GM23248 (cell line): ENCODE measurements at regions not wholly inside any gene's neighbourhood (a gene's known extent, or its start where the extent isn't known, plus 50 kb on each side); places are given as distances from the start of the nearest gene placed in this dataset.

Experiments
- DNase-seq: peaks from one replicate; pipeline ENCODE4 v3.0.0-alpha.2; 2015
- H2AFZ ChIP-seq: fragments of 200-600 bp; sonication (generic); 2 replicates; pipeline ENCODE4 v1.6.1; 2016; ENCODE audit warnings: antibody characterized with exemption
- H3F3A ChIP-seq: fragments of 200-600 bp; sonication (generic); 2 replicates; pipeline ENCODE4 v1.6.1; 2016; ENCODE audit warnings: mild to moderate bottlenecking, antibody characterized with exemption, mixed run types; ENCODE audit not compliant: insufficient read depth
- H3K27ac ChIP-seq: fragments of 200-600 bp; sonication (generic); 2 replicates; pipeline ENCODE4 v1.5.1; 2016; ENCODE audit warnings: mild to moderate bottlenecking
- H3K27me3 ChIP-seq: fragments of 200-600 bp; sonication (generic); replicated peaks from 2 replicates; pipeline ENCODE4 v1.6.1; 2016; ENCODE audit warnings: mild to moderate bottlenecking; ENCODE audit not compliant: insufficient read depth
- H3K36me3 ChIP-seq: fragments of 200-600 bp; sonication (generic); 2 replicates; pipeline ENCODE4 v1.6.1; 2016; ENCODE audit warnings: low read depth, mild to moderate bottlenecking
- H3K4me1 ChIP-seq: fragments of 200-600 bp; sonication (generic); 2 replicates; pipeline ENCODE4 v1.6.1; 2016; ENCODE audit warnings: mild to moderate bottlenecking; ENCODE audit not compliant: insufficient read depth
- H3K4me2 ChIP-seq: fragments of 200-600 bp; sonication (generic); one replicate; pipeline ENCODE4 v1.6.1; 2016; ENCODE audit warnings: mild to moderate bottlenecking; ENCODE audit not compliant: unreplicated experiment
- H3K4me3 ChIP-seq: fragments of 200-600 bp; sonication (generic); 2 replicates; pipeline ENCODE4 v1.5.1; 2016; ENCODE audit warnings: mild to moderate bottlenecking
- H3K79me2 ChIP-seq: fragments of 200-600 bp; sonication (generic); 2 replicates; pipeline ENCODE4 v1.6.1; 2016; ENCODE audit warnings: mild to moderate bottlenecking; ENCODE audit not compliant: insufficient read depth
- H3K9ac ChIP-seq: fragments of 200-600 bp; sonication (generic); 2 replicates; pipeline ENCODE4 v1.6.1; 2016; ENCODE audit warnings: mild to moderate bottlenecking
- H3K9me2 ChIP-seq: fragments of 200-600 bp; sonication (generic); 2 replicates; pipeline ENCODE4 v1.6.1; 2016; ENCODE audit warnings: mixed run types, mild to moderate bottlenecking, moderate library complexity; ENCODE audit not compliant: insufficient read depth
- H3K9me3 ChIP-seq: fragments of 200-600 bp; sonication (generic); one replicate; pipeline ENCODE4 v1.6.1; 2017; ENCODE audit warnings: low read depth
- H4K20me1 ChIP-seq: fragments of 200-600 bp; sonication (generic); 2 replicates; pipeline ENCODE4 v1.6.0; 2016; ENCODE audit not compliant: insufficient read depth
- EZH2 ChIP-seq: fragments of 200-600 bp; sonication (generic); IDR thresholded peaks from 2 replicates; pipeline ENCODE4 v1.6.1; 2018; ENCODE audit warnings: antibody characterized with exemption, mild to moderate bottlenecking; ENCODE audit not compliant: insufficient read depth, poor library complexity, severe bottlenecking
- EZH2phosphoT487 ChIP-seq: fragments of 200-600 bp; sonication (generic); IDR thresholded peaks from 2 replicates; pipeline ENCODE4 v1.6.1; 2018; ENCODE audit warnings: antibody characterized with exemption, moderate library complexity, mild to moderate bottlenecking, low read depth; ENCODE audit not compliant: insufficient read depth
- WGBS, 2 experiments: methylation state at CpG; one replicate each; pipeline ENCODE4 v1.1.6; 2015 to 2017; ENCODE audit warnings: low lambda C conversion rate in 2 of 2, low coverage in 1 of 2; ENCODE audit errors: missing lambda C conversion rate in 2 of 2; 5-methylcytosine and 5-hydroxymethylcytosine counted together
- in situ Hi-C: fragments of 300-500 bp; cut with MboI; formaldehyde crosslinking; loops from 2 replicates; pipeline ENCODE4 v1.15.0; 2020

DNA sequence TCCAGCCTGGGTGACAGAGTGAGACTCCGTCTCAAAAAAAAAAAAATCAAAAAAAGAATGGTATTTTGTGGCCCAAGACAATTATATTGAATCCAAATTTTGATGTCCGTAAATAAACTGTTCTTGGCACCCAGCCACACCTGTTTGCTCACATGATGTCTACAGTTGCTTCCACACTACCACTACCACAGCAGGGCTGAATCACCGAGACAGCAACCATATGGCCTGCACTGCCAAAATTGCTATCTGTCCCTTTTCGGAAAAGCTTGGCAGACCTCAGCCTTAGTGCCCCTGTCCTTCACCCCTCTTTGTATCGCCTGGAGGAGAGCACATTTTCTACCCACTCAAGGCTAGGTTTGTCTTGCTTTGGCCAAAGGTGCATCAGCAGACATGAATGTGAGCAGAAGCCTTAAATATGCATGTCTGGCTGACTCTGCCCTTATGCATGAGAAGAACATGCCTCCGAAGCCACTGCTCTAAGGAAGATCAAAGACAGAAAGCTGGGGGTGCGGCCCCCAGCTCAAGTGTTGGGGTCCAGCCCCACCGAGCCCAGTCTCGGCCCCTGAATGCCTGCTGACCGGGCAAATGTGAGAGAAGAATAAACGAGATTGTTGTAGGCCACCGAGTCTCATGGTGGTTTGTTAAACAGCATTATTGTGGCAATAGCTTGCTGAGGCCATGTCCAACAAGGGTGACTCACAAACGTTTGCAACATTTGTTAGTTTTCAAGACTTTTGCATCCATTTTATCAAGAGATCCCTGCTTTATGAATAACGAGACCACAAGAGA lies 108.1 kb downstream of the TPRA1 start:
- Histone ChIP-seq H4K20me1 (no peaks in the 10 kb centered on the region), H3K36me3 (no peaks in the 10 kb centered on the region), H3K9me3 (no peaks in the 10 kb centered on the region), H3K9me2 (no peaks in the 10 kb centered on the region), H3K27ac (peak overlapping the region; percentile 7; the same call in 1 of the 2 replicates), H3F3A (0 out of 2 replicates have a peak, but pooled peaks cover 3% of the 10 kb centered on the region), H3K9ac (no peak overlapping the region), H3K4me1 (0 out of 2 replicates have a peak, but pooled peaks cover 4% of the 10 kb centered on the region), H2AFZ (no peak overlapping the region), H3K4me2 (no peak overlapping the region), H3K79me2 (no peaks in the 10 kb centered on the region), H3K27me3 (peaks cover 30% of the 10 kb centered on the region), H3K4me3 (no peak overlapping the region)
- in situ Hi-C loops: no loop called here
- TF ChIP-seq EZH2phosphoT487 (no peak), EZH2 (no peak)
- DNase-seq: peak; percentile 71
- 54 to 55% methylated on average over 14 of the region's 14 CpGs for WGBS, 2 experiments

DNA sequence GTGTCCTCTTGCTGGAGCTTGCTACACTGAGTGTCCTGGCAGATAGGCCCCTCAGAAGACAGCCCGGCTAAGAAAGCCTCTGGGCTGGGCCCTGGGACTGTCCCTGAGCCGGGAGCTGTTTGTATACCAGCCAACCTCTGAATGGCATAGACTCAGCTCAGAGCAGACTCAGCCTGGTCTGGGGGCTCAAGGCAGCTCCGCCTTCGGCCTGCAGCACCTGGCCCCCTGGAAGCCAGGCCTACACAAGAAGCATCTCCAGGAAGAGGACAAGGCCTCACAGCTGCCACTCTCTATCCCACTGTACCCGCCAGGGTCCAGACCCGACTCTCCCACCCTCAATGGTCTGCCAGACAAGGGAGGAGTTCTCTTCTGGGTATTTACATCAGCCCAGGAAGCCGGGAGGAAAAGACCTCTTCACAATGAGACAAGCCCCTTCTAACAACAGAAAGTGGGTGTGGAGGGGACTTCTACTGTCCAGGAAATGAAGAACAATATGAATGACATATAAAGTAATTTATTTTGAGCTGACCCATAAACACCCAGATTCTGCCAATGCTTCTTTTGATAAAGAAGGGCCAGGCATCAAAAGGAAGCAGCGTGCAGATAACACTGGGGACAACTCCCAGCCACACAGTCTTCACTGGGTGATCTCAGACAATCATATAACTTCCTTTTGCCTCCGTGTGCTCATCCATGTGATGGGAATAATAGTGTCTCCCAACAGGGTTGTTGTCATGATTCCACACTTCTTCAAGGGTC lies 110.2 kb downstream of the TPRA1 start:
- Histone ChIP-seq H3K4me1 (0 out of 2 replicates have a peak, but pooled peaks cover 4% of the 10 kb centered on the region), H3K9me2 (no peaks in the 10 kb centered on the region), H3K36me3 (no peaks in the 10 kb centered on the region), H3F3A (0 out of 2 replicates have a peak, but pooled peaks cover 3% of the 10 kb centered on the region), H3K27ac (no peak overlapping the region), H3K79me2 (no peaks in the 10 kb centered on the region), H4K20me1 (no peaks in the 10 kb centered on the region), H3K9me3 (no peaks in the 10 kb centered on the region), H3K9ac (no peak overlapping the region), H2AFZ (no peak overlapping the region), H3K4me3 (no peak overlapping the region), H3K27me3 (peaks cover 35% of the 10 kb centered on the region), H3K4me2 (no peak overlapping the region)
- DNase-seq: no peak
- TF ChIP-seq EZH2 (no peak), EZH2phosphoT487 (no peak)
- 42 to 61% methylated on average over 9 of the region's 9 CpGs for WGBS, 2 experiments
- in situ Hi-C loops: no loop called here

DNA sequence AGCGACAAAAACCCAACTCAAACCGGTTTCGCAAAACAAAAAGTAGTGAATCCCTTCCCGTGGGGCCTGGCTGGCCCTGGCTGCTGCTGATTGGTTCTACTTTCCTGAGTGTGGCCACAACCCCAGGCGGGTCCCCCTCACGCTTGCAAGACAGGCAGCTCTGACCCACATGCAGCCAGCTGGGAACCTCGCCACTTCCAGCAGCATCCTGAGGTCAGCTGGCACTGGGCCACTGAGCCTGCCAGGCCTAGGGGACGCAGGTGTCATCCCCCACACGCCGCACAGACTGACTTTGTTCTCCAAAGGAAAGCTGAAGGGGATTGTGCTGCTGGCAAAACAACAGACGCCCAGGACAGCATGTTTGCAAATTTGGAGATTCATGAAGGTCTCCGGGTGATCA lies 111.1 kb downstream of the TPRA1 start:
- Histone ChIP-seq H3K4me2 (no peak overlapping the region), H3K36me3 (no peaks in the 10 kb centered on the region), H3K27me3 (peaks cover 38% of the 10 kb centered on the region), H4K20me1 (no peaks in the 10 kb centered on the region), H3K27ac (no peak overlapping the region), H2AFZ (no peak overlapping the region), H3K4me1 (0 out of 2 replicates have a peak, but pooled peaks cover 4% of the 10 kb centered on the region), H3F3A (0 out of 2 replicates have a peak, but pooled peaks cover 3% of the 10 kb centered on the region), H3K9me2 (no peaks in the 10 kb centered on the region), H3K9me3 (no peaks in the 10 kb centered on the region), H3K9ac (no peak overlapping the region), H3K79me2 (no peaks in the 10 kb centered on the region), H3K4me3 (no peak overlapping the region)
- no peak for TF ChIP-seq EZH2
- TF ChIP-seq EZH2phosphoT487: no peak
- in situ Hi-C loops: no loop called here
- no peak for DNase-seq
- 33 to 39% methylated on average over 12 of the region's 12 CpGs for WGBS, 2 experiments

DNA sequence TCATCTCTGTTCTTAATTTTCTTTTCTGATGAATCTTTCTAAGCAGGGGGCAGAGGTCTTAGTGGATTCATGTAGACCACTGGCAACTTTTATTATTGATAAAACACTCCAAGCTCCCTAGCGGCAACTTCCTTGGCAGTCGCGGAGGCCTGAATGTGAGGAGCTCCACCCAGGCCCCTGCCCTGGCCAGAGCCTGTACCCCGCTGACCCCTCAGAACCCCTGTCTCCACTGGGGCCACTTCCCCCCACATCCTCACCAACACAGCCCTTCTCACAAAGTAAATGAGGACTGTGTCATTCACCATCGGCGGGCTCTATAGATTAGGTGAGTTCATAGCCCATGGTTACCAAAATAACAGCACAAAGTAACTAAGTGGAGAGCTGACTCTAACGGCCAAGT lies 111.6 kb downstream of the TPRA1 start:
- in situ Hi-C loops: no loop called here
- H2AFZ ChIP-seq: no peak overlapping the region
- H3K4me3 ChIP-seq: no peak overlapping the region
- 72 to 73% methylated on average over 7 of the region's 7 CpGs for WGBS, 2 experiments
- no peak overlapping the region for H3K4me2 ChIP-seq
- 0 out of 2 replicates have a peak, but pooled peaks cover 4% of the 10 kb centered on the region for H3K4me1 ChIP-seq
- H3K9me2 ChIP-seq: no peaks in the 10 kb centered on the region
- no peak for DNase-seq
- TF ChIP-seq EZH2 (no peak), EZH2phosphoT487 (no peak)
- no peak overlapping the region for H3K27ac ChIP-seq
- no peaks in the 10 kb centered on the region for H3K36me3 ChIP-seq
- H3K79me2 ChIP-seq: no peaks in the 10 kb centered on the region
- H3F3A ChIP-seq: 0 out of 2 replicates have a peak, but pooled peaks cover 3% of the 10 kb centered on the region
- no peaks in the 10 kb centered on the region for H3K9me3 ChIP-seq
- no peaks in the 10 kb centered on the region for H4K20me1 ChIP-seq
- no peak overlapping the region for H3K9ac ChIP-seq
- H3K27me3 ChIP-seq: peaks cover 41% of the 10 kb centered on the region
